ENCODE measurements at regions not wholly inside any gene's neighbourhood (a gene's known extent, or its start where the extent isn't known, plus 50 kb on each side); places are given as distances from the start of the nearest gene placed in this dataset.

GRCh38 chr2:52881606-52882005, 886.0 kb upstream of the CHAC2 start:
- H3K4me3 ChIP-seq (replicated peaks; ENCODE audit: low read depth, low read length): no peak overlapping the region
- no peak for DNase-seq (ENCODE audit: low read depth)
- no peak for TF ChIP-seq CTCF (IDR thresholded peaks at IDR 0.05; ENCODE audit: low read length, missing control alignments)

- DNase-seq (ENCODE audit: low read depth): no peak
- no peak for TF ChIP-seq CTCF (IDR thresholded peaks at IDR 0.05; ENCODE audit: low read length, missing control alignments)
- H3K4me3 ChIP-seq (replicated peaks; ENCODE audit: low read depth, low read length): no peak overlapping the region
Observed at GRCh38 chr2:52880872-52881271, 886.7 kb upstream of the CHAC2 start.

DNA sequence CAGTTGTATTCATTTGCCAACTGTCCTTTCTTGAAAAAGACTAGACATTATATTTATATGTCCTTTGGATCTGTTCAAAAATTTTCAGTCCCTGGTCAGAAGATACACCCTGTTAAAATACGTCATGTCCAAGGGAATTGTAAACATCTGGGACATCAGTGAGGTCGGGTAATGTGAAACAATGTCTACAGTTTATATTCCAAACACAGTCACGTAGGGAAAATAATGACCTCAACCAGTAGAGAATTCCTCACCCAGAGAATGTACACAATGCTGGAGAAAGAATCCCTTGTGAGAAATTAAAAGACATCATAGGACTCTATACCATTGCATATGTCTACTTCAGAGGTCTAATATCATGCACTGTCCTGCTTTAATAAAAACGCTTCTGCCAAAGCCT, 888.0 kb upstream of the CHAC2 start:
- no peak for TF ChIP-seq CTCF (IDR thresholded peaks at IDR 0.05; ENCODE audit: low read length, missing control alignments)
- H3K4me3 ChIP-seq (replicated peaks; ENCODE audit: low read depth, low read length): no peak overlapping the region

GRCh38 chr2:52877703-52878102, 889.9 kb upstream of the CHAC2 start:
- DNase-seq (ENCODE audit: low read depth): no peak
- TF ChIP-seq CTCF (IDR thresholded peaks at IDR 0.05; ENCODE audit: low read length, missing control alignments): no peak
- no peak overlapping the region for H3K4me3 ChIP-seq (replicated peaks; ENCODE audit: low read depth, low read length)

More for the DNA sequence above, 888.0 kb upstream of the CHAC2 start:
- no peak for DNase-seq (ENCODE audit: low read depth)

GRCh38 chr2:52874466-52875106, 893.0 kb upstream of the CHAC2 start:
- no peak for TF ChIP-seq CTCF (IDR thresholded peaks at IDR 0.05; ENCODE audit: low read length, missing control alignments)
- no peak for DNase-seq (ENCODE audit: low read depth)
- no peak overlapping the region for H3K4me3 ChIP-seq (replicated peaks; ENCODE audit: low read depth, low read length)

- DNase-seq (ENCODE audit: low read depth): peak; percentile 45
- no peak for TF ChIP-seq CTCF (IDR thresholded peaks at IDR 0.05; ENCODE audit: low read length, missing control alignments)
- H3K4me3 ChIP-seq (replicated peaks; ENCODE audit: low read depth, low read length): no peak overlapping the region
Observed at GRCh38 chr2:52862801-52863200, 904.8 kb upstream of the CHAC2 start.

DNA sequence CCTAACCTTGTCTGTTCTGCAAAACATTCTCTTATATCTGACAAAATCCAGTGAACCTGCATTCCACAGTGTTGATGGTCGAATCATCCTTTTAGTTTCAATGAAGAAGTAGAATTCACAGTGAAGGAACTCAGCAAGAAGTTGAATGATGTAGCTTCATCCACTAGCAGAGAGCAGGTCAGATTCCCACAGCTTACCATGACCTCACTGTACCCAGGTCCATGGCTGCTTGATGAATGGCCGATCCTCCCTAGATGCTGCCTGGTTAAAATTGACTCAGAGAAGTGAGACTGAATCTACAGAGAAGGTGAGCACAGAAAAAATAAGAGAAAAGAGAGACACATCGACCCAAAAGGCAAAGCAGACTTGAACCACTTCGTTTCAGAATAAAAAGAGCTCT, 906.0 kb upstream of the CHAC2 start:
- no peak for TF ChIP-seq CTCF (IDR thresholded peaks at IDR 0.05; ENCODE audit: low read length, missing control alignments)
- H3K4me3 ChIP-seq (replicated peaks; ENCODE audit: low read depth, low read length): no peak overlapping the region
- no peak for DNase-seq (ENCODE audit: low read depth)
